Astrocyte (in vitro differentiated cells and primary cell): ENCODE measurements at regions not wholly inside any gene's neighbourhood (a gene's known extent, or its start where the extent isn't known, plus 50 kb on each side); places are given as distances from the start of the nearest gene placed in this dataset.

Experiments used
- EZH2 ChIP-seq: IDR thresholded peaks from 2 replicates; pipeline ENCODE4 v1.6.1; 2012; ENCODE audit warnings: mild to moderate bottlenecking, low read length, inconsistent platforms; ENCODE audit not compliant: insufficient read depth
- TF ChIP-seq, protein P1 (sequence below): IDR thresholded peaks from 2 replicates; pipeline ENCODE4 v1.5.1; 2011; ENCODE audit warnings: low read depth, mild to moderate bottlenecking, inconsistent platforms, low read length, moderate library complexity; ENCODE audit not compliant: insufficient read depth

DNA sequence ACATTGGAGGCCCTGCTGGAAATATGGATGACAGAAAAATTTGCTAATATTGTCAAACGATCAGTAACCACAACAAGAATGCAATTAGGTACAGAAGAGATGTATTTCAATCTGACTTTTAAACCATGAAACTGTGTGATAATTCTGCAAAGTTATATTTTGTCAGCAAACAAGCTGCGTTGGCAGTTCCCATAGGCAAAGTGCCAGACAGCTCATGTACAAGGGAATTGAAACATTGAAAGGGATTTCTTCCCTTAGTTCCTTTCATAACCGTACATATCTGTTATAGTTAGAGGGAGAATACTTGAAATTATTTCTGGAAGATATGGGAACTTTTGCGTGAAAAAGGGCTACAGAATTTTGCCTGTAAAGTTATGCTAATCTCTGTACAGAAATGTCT, 419.4 kb upstream of the PTGER4 start:
- TF ChIP-seq, protein P1, sequence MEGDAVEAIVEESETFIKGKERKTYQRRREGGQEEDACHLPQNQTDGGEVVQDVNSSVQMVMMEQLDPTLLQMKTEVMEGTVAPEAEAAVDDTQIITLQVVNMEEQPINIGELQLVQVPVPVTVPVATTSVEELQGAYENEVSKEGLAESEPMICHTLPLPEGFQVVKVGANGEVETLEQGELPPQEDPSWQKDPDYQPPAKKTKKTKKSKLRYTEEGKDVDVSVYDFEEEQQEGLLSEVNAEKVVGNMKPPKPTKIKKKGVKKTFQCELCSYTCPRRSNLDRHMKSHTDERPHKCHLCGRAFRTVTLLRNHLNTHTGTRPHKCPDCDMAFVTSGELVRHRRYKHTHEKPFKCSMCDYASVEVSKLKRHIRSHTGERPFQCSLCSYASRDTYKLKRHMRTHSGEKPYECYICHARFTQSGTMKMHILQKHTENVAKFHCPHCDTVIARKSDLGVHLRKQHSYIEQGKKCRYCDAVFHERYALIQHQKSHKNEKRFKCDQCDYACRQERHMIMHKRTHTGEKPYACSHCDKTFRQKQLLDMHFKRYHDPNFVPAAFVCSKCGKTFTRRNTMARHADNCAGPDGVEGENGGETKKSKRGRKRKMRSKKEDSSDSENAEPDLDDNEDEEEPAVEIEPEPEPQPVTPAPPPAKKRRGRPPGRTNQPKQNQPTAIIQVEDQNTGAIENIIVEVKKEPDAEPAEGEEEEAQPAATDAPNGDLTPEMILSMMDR: no peak
- no peak for TF ChIP-seq EZH2
